GM19239 (cell line): ENCODE measurements at regions not wholly inside any gene's neighbourhood (a gene's known extent, or its start where the extent isn't known, plus 50 kb on each side); places are given as distances from the start of the nearest gene placed in this dataset.

Experiments
- DNase-seq: peaks from one replicate; pipeline ENCODE4 v3.0.0; 2011; ENCODE audit warnings: low spot score; ENCODE audit not compliant: insufficient read length
- FAIRE-seq: peaks from 2 replicates; lab custom pipeline; 2011; peaks lifted over from hg19 to GRCh38; lab: Jason Lieb, UNC

GRCh38 chr16:76214856-76215255 lies 62.3 kb upstream of the CNTNAP4 start:
- DNase-seq (no peak), FAIRE-seq (no peak)

- FAIRE-seq (no peak), DNase-seq (no peak)
Observed at GRCh38 chr16:76222087-76222486, 55.1 kb upstream of the CNTNAP4 start.

- no peak for FAIRE-seq
- DNase-seq, result no peak
Observed at GRCh38 chr16:76222853-76223252, 54.3 kb upstream of the CNTNAP4 start.

- DNase-seq (no peak), FAIRE-seq (no peak)
Observed at GRCh38 chr16:76226011-76226410, 51.2 kb upstream of the CNTNAP4 start.

- no peak for DNase-seq
- no peak for FAIRE-seq
Observed at GRCh38 chr16:76226481-76226880, 50.7 kb upstream of the CNTNAP4 start.
